Body of pancreas (tissue), 4 donors: ENCODE measurements at regions not wholly inside any gene's neighbourhood (a gene's known extent, or its start where the extent isn't known, plus 50 kb on each side); places are given as distances from the start of the nearest gene placed in this dataset.
"Not testable (repeated sequence)": the region's sequence is repeated elsewhere in the genome, so short reads cannot be mapped to it uniquely, and the experiment has no call there.

Source experiments
- ATAC-seq: fragments of 150-250 bp; one replicate; pipeline ENCODE4 v1.9.1; 2016
- DNase-seq, 4 donors: peaks; one replicate each; pipeline ENCODE4 v3.0.0-alpha.2; 2019
- H3K27ac ChIP-seq, 4 donors: fragments of 200-600 bp; sonication (generic); 1 replicate in 3 of 4; 2 replicates in 1 of 4; pipeline versions ENCODE4 v1.5.1 to v1.6.1; 2016 to 2019; ENCODE audit warnings: mild to moderate bottlenecking in 1 of 4, mixed read lengths in 1 of 4, moderate library complexity in 1 of 4
- H3K27me3 ChIP-seq, 2 donors: fragments of 200-600 bp; sonication (generic); one replicate each; pipeline ENCODE4 v1.6.0; 2016; ENCODE audit warnings: mild to moderate bottlenecking in 1 of 2
- H3K36me3 ChIP-seq, 2 donors: fragments of 200-600 bp; sonication (generic); replicated peaks in 1 of 2; 2 replicates each; pipeline ENCODE4 v1.5.1; 2016; ENCODE audit warnings: low read depth in 2 of 2; ENCODE audit not compliant: insufficient read depth in 1 of 2
- H3K4me1 ChIP-seq: fragments of 200-600 bp; sonication (generic); one replicate; pipeline ENCODE4 v1.6.0; 2016
- H3K4me3 ChIP-seq, 2 donors: fragments of 200-600 bp; sonication (generic); 1 replicate in 1 of 2; 2 replicates in 1 of 2; pipeline ENCODE4 v1.5.1; 2016 to 2019
- H3K9me3 ChIP-seq, 3 donors: fragments of 200-600 bp; sonication (generic); 1 replicate in 2 of 3; 2 replicates in 1 of 3; pipeline ENCODE4 v1.5.1; 2016
- POLR2A ChIP-seq, 3 donors: fragments of 450-650 bp; IDR thresholded peaks; one replicate each; pipeline ENCODE4 v1.6.1; 2016; ENCODE audit warnings: antibody characterized with exemption in 3 of 3, mild to moderate bottlenecking in 2 of 3
- WGBS, 2 donors: methylation state at CpG; one replicate each; pipeline ENCODE4 v1.1.5; 2017; 5-methylcytosine and 5-hydroxymethylcytosine counted together
- intact Hi-C: fragments of 100-400 bp; cut with DNase I; formaldehyde crosslinking; loops from one replicate; pipeline ENCODE4 v1.15.1; 2023
- TF ChIP-seq, protein P1 (sequence below), 7 experiments: fragments of 450-650 bp in 4 of 7; fragments of 200-600 bp in 3 of 7; sonication (generic) in 3 of 7; IDR thresholded peaks; one replicate each; pipeline ENCODE4 v1.5.1; 2016 to 2019; ENCODE audit warnings: antibody characterized with exemption in 7 of 7

DNA sequence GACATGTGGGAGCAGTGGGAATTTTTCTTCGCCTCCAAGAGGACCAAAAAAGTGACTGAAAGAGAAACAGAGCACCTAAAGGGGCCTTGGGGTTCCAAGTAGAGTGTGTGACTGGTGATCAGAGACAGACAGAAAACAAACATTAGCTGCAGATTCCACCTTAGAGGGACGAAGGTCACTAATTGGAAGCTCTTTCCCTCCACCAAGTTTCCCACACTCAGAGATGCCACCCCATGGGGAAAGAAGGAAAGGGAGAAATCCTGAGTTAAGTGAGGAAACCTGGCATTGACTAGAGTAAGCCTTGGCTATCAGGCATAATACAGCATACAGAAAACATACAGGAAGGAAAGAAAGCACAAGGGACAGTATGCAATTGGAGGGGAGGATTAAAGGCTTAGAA lies 90.9 kb downstream of the HNRNPD start:
- no peaks in the 10 kb centered on the region for H3K36me3 ChIP-seq
- H3K4me1 ChIP-seq, result peaks cover 11% of the 10 kb centered on the region
- 42 to 56% methylated on average over 2 of the region's 2 CpGs for WGBS, 2 donors
- no peaks in the 10 kb centered on the region for H3K9me3 ChIP-seq
- H3K27me3 ChIP-seq, result no peaks in the 10 kb centered on the region
- H3K27ac ChIP-seq, result no peak overlapping the region
- ATAC-seq, result no peak
- DNase-seq, result no peak
- no peak overlapping the region for H3K4me3 ChIP-seq
- intact Hi-C loops, result no loop called here
- TF ChIP-seq, protein P1, sequence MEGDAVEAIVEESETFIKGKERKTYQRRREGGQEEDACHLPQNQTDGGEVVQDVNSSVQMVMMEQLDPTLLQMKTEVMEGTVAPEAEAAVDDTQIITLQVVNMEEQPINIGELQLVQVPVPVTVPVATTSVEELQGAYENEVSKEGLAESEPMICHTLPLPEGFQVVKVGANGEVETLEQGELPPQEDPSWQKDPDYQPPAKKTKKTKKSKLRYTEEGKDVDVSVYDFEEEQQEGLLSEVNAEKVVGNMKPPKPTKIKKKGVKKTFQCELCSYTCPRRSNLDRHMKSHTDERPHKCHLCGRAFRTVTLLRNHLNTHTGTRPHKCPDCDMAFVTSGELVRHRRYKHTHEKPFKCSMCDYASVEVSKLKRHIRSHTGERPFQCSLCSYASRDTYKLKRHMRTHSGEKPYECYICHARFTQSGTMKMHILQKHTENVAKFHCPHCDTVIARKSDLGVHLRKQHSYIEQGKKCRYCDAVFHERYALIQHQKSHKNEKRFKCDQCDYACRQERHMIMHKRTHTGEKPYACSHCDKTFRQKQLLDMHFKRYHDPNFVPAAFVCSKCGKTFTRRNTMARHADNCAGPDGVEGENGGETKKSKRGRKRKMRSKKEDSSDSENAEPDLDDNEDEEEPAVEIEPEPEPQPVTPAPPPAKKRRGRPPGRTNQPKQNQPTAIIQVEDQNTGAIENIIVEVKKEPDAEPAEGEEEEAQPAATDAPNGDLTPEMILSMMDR (IDR thresholded peaks at IDR 0.05), result no peak
- no peak for TF ChIP-seq POLR2A (IDR thresholded peaks at IDR 0.05)

DNA sequence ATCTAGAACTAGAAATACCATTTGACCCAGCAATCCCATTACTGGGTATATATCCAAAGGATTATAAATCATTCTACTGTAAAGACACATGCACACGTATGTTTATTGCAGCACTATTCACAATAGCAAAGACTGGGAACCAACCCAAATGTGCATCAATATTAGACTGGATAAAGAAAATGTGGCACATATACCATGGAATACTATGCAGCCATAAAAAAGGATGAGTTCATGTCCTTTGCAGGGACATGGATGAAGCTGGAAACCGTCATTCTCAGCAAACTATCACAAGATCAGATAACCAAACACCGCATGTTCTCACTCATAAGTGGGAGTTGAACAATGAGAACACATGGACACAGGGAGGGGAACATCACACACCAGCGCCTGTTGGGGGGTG lies 94.2 kb downstream of the HNRNPD start:
- H3K36me3 ChIP-seq, DNase-seq, H3K27me3 ChIP-seq, H3K4me3 ChIP-seq, H3K27ac ChIP-seq, H3K4me1 ChIP-seq, ATAC-seq, H3K9me3 ChIP-seq: not testable (repeated sequence)
- intact Hi-C loops, result loop anchor here (10.0 kb wide), 1 partner anchor 875 kb away; no protein-coding TSS in a partner anchor
- 78 to 80% methylated on average over 4 of the region's 4 CpGs for WGBS, 2 donors

DNA sequence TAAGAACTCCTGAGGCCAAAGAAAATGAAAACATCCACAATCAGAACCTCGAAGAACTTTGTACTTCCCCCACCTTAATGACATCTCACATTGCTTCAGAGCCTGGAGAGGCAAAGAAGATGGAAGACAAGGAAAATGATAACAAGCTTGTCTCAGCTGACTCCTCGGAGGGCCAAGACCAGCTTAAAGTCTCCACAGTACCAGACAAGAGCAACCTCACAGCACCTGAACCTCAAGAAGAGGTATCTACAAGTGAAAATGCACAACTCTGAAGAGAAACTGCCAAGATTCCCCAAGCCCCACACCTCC lies 97.5 kb downstream of the HNRNPD start:
- H3K4me1 ChIP-seq, result no peaks in the 10 kb centered on the region
- no peaks in the 10 kb centered on the region for H3K9me3 ChIP-seq
- ATAC-seq (no peak), DNase-seq (no peak)
- no peaks in the 10 kb centered on the region for H3K27me3 ChIP-seq
- no peak overlapping the region for H3K4me3 ChIP-seq
- intact Hi-C loops, result loop anchor here (10.0 kb wide), 1 partner anchor 871 kb away; no protein-coding TSS in a partner anchor
- WGBS, 2 donors, result 55 to 69% methylated on average over 2 of the region's 2 CpGs
- H3K27ac ChIP-seq, result no peak overlapping the region
- TF ChIP-seq POLR2A (IDR thresholded peaks at IDR 0.05), result no peak
- TF ChIP-seq, protein P1 (IDR thresholded peaks at IDR 0.05), result no peak
- H3K36me3 ChIP-seq, result no peaks in the 10 kb centered on the region

DNA sequence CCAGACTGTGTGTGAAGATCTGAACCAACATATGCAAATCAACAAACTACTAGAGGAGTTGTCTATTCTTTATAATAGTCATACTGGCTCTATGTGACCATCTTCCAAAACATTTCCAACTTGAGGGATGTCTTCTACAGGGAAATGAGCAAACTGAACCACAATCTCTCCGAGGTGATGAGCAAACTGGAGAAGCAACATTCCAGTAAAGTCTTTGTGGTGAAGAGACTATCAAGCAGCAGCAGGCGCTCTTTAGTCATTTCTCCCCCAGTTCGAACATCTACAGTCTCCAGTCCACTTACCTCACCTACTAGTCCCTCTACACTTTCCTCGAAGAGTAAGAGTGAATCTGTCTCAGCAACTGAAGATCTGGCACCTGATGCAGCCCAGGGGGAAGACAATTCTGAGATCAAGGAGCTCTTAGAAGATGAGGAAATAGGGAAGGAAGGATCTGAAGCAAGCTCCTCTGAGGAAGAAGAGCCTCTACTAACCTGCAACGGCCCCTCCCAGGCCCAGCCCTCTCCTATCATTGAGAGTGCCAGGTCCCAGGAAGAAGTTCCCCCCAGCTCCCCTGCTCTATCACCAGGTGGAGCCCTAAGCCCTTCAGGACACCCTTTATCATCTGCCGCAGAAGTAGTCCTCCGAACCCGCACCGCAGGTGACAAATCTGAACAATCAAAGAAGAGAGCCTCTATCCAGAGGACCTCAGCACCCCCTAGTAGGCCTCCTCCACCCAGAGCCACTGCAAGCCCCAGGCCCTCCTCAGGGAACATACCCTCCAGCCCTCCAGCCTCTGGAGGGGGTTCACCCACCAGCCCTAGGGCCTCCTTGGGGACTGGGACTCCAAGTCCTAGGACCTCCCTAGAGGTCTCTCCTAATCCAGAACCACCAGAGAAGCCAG lies 98.1 kb downstream of the HNRNPD start:
- Histone ChIP-seq H3K9me3 (no peaks in the 10 kb centered on the region), H3K36me3 (no peaks in the 10 kb centered on the region), H3K4me1 (no peaks in the 10 kb centered on the region), H3K27me3 (no peaks in the 10 kb centered on the region), H3K27ac (no peak overlapping the region), H3K4me3 (no peak overlapping the region)
- intact Hi-C loops, result loop anchor here (10.0 kb wide), 1 partner anchor 871 kb away; no protein-coding TSS in a partner anchor
- WGBS, 2 donors, result 66 to 81% methylated on average over 9 of the region's 9 CpGs
- no peak for ATAC-seq
- no peak for DNase-seq
- no peak for TF ChIP-seq POLR2A (IDR thresholded peaks at IDR 0.05)
- TF ChIP-seq, protein P1 (IDR thresholded peaks at IDR 0.05), result no peak

DNA sequence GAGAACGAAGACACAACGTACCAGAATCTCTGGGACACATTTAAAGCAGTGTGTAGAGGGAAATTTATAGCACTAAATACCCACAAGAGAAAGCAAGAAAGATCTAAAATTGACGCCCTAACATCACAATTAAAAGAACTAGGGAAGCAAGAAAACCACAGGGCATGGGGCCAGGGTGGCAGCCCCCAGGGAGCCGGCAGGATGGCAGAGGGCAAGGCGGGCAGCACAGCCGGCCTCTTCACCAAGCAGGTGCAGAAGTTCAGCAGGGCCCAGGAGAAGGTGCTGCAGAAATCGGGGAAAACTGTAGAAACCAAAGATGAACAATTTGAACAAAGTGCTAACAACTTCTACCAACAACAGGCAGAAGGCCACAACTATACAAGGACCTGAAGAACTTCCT lies 99.1 kb downstream of the HNRNPD start:
- intact Hi-C loops, result loop anchor here (10.0 kb wide), 1 partner anchor 870 kb away; no protein-coding TSS in a partner anchor
- H3K36me3 ChIP-seq, H3K4me3 ChIP-seq, H3K27me3 ChIP-seq, ATAC-seq, H3K4me1 ChIP-seq, H3K27ac ChIP-seq, H3K9me3 ChIP-seq, DNase-seq: not testable (repeated sequence)
- WGBS, 2 donors, result 56 to 80% methylated on average over 7 of the region's 7 CpGs

DNA sequence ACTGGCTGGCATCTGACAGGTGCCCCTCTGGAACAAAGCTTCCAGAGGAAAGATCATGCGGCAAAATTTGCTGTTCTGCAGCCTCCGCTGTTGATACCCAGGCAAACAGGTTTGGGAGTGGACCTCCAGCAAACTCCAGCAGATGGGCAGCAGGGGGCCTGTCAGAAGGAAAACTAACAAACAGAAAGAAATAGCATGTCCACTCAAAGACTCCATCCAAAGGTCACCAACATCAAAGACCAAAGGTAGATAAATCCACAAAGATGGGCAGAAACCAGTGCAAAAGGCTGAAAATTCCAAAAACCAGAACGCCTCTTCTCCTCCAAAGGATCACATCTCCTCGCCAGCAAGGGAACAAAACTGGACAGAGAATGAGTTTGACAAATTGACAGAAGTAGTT lies 101.3 kb downstream of the HNRNPD start:
- H3K27ac ChIP-seq, H3K36me3 ChIP-seq, H3K4me1 ChIP-seq, H3K27me3 ChIP-seq, DNase-seq, H3K9me3 ChIP-seq, H3K4me3 ChIP-seq, ATAC-seq: not testable (repeated sequence)
- intact Hi-C loops, result loop anchor here (10.0 kb wide), 1 partner anchor 868 kb away; no protein-coding TSS in a partner anchor
- WGBS, 2 donors, result 75 to 76% methylated on average over 4 of the region's 4 CpGs

DNA sequence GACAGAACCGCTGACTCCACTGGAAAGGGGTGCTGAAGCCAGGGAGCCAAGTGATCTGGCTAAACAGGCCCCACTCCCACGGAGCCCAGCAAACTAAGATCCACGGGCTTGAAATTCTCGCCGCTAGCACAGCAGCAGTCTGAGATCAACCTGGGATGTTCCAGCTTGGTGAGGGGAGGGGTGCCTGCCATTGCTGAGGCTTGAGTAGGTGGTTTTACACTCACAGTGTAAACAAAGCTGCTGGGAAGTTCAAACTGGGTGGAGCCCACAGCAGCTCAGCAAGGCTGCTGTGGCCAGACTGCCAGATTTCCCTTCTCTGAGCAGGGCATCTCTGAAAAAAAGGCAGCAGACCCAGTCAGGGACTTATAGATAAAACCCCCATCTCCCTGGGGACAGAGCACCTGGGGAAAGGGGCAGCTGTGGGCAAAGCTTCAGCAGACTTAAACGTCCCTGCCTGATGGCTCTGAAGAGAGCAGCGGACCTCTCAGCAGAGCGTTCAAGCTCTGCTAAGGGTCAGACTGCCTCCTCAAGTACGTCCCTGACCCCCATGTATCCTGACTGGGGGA lies 101.8 kb downstream of the HNRNPD start:
- not testable (repeated sequence) for H3K9me3 ChIP-seq, H3K27ac ChIP-seq, DNase-seq, ATAC-seq, H3K4me1 ChIP-seq, H3K27me3 ChIP-seq, H3K4me3 ChIP-seq, H3K36me3 ChIP-seq
- intact Hi-C loops, result loop anchor here (10.0 kb wide), 1 partner anchor 867 kb away; no protein-coding TSS in a partner anchor
- WGBS, 2 donors, result 11 to 64% methylated on average over 1 to 9 of the region's 9 CpGs
